Neural crest cell (in vitro differentiated cells): ENCODE measurements at regions not wholly inside any gene's neighbourhood (a gene's known extent, or its start where the extent isn't known, plus 50 kb on each side); places are given as distances from the start of the nearest gene placed in this dataset.

Experiments
- DNase-seq: peaks from one replicate; pipeline ENCODE4 v3.0.0; 2021; ENCODE audit warnings: low read depth, mixed read lengths, low spot score
- H3K27ac Mint-ChIP-seq: one replicate; pipeline ENCODE4 v1.8.0; 2021; ENCODE audit warnings: mild to moderate bottlenecking, mixed read lengths; ENCODE audit not compliant: unreplicated experiment
- H3K27me3 Mint-ChIP-seq: 2 replicates; pipeline ENCODE4 v1.8.0; 2021; ENCODE audit warnings: low read depth, mild to moderate bottlenecking, mixed read lengths
- H3K36me3 Mint-ChIP-seq: 2 replicates; pipeline ENCODE4 v1.8.0; 2021; ENCODE audit warnings: low read depth, mild to moderate bottlenecking, mixed read lengths
- H3K4me1 Mint-ChIP-seq: 2 replicates; pipeline ENCODE4 v1.8.0; 2021; ENCODE audit warnings: mixed read lengths
- H3K4me3 Mint-ChIP-seq: one replicate; pipeline ENCODE4 v1.8.0; 2021; ENCODE audit warnings: mild to moderate bottlenecking, mixed read lengths
- H3K9me3 Mint-ChIP-seq: 2 replicates; pipeline ENCODE4 v1.8.0; 2021; ENCODE audit warnings: mixed read lengths
- TF ChIP-seq, protein P1 (sequence below): fragments of 200-600 bp; sonication (generic); conservative IDR thresholded peaks from 2 replicates; pipeline ENCODE4 v1.5.0; 2021; ENCODE audit warnings: antibody characterized with exemption, mild to moderate bottlenecking

DNA sequence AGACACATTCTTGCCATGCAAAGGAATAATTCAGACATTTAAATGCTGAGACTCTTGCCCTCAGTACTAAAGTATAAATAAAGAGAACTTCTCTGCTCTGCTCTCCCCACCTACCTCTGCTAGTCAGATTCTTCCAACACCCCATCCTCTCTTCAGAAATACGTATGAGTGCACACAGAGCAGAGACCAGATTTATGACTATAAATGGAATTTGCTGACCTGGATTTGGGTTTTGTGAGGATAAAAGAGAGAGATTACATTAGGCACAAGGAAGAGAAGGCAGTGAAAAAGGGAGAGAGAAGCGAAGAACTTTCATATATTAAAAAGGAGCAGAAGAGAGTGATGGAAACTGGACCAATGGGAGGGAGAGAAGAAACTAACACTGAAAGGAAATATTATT is 87.6 kb upstream of the EXOC1L start:
- Mint-ChIP-seq H3K9me3 (peaks cover 5% of the 10 kb centered on the region), H3K27me3 (peaks cover 10% of the 10 kb centered on the region), H3K36me3 (no peaks in the 10 kb centered on the region), H3K4me1 (no peaks in the 10 kb centered on the region), H3K27ac (no peak overlapping the region), H3K4me3 (no peak overlapping the region)
- no peak for DNase-seq
- TF ChIP-seq, protein P1, sequence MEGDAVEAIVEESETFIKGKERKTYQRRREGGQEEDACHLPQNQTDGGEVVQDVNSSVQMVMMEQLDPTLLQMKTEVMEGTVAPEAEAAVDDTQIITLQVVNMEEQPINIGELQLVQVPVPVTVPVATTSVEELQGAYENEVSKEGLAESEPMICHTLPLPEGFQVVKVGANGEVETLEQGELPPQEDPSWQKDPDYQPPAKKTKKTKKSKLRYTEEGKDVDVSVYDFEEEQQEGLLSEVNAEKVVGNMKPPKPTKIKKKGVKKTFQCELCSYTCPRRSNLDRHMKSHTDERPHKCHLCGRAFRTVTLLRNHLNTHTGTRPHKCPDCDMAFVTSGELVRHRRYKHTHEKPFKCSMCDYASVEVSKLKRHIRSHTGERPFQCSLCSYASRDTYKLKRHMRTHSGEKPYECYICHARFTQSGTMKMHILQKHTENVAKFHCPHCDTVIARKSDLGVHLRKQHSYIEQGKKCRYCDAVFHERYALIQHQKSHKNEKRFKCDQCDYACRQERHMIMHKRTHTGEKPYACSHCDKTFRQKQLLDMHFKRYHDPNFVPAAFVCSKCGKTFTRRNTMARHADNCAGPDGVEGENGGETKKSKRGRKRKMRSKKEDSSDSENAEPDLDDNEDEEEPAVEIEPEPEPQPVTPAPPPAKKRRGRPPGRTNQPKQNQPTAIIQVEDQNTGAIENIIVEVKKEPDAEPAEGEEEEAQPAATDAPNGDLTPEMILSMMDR: no peak

DNA sequence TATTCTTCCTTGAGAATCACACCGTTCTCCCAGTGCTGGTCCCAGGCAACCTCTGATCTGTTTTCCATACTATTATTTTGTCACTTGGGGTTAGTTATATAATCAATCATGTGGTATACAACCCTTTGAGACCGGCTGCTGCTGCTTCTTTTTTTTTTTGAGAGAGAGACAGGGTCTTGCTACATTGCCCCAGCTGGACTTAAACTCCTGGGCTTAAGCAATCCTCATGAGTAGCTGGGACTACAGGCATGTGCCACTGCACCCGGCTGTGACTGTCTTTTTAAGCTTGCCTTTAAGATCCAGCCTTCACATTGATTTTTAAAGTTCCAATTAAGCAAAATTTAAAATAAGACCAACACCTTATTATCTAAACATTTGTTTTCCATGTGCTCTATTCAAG is 86.7 kb upstream of the EXOC1L start:
- Mint-ChIP-seq H3K4me1 (no peaks in the 10 kb centered on the region), H3K36me3 (no peaks in the 10 kb centered on the region), H3K27ac (no peak overlapping the region), H3K27me3 (peaks cover 10% of the 10 kb centered on the region), H3K9me3 (peaks cover 2% of the 10 kb centered on the region), H3K4me3 (no peak overlapping the region)
- TF ChIP-seq, protein P1: no peak
- DNase-seq: no peak

DNA sequence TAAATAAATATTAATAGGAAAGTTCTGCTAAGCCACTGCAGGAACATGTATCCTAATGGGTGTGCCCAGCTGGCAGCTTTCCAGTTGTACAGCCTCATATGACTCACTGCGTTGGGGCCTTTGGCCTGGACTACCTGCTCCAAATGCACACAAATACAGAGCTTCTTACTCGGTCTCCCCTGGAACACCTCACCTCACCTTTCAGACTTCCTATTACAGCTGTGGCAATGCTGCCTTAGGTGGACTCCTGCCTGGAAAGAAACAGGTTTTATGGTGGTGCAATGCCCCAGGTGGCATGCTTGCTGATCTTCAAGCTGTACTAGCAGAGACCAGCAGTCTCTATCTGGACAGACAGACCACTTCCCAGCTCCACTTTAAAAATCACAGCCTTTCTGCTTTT is 85.7 kb upstream of the EXOC1L start:
- Mint-ChIP-seq H3K9me3 (no peaks in the 10 kb centered on the region), H3K27me3 (peaks cover 12% of the 10 kb centered on the region), H3K27ac (no peak overlapping the region), H3K36me3 (no peaks in the 10 kb centered on the region), H3K4me1 (no peaks in the 10 kb centered on the region), H3K4me3 (no peak overlapping the region)
- TF ChIP-seq, protein P1: no peak
- DNase-seq: no peak

- Mint-ChIP-seq H3K4me3 (no peak overlapping the region), H3K27me3 (peaks cover 19% of the 10 kb centered on the region), H3K36me3 (no peaks in the 10 kb centered on the region), H3K27ac (no peak overlapping the region), H3K4me1 (no peaks in the 10 kb centered on the region), H3K9me3 (no peaks in the 10 kb centered on the region)
- TF ChIP-seq, protein P1: peak; percentile 67
- no peak for DNase-seq
Observed at GRCh38 chr4:55736605-55737183, 82.9 kb upstream of the EXOC1L start.

DNA sequence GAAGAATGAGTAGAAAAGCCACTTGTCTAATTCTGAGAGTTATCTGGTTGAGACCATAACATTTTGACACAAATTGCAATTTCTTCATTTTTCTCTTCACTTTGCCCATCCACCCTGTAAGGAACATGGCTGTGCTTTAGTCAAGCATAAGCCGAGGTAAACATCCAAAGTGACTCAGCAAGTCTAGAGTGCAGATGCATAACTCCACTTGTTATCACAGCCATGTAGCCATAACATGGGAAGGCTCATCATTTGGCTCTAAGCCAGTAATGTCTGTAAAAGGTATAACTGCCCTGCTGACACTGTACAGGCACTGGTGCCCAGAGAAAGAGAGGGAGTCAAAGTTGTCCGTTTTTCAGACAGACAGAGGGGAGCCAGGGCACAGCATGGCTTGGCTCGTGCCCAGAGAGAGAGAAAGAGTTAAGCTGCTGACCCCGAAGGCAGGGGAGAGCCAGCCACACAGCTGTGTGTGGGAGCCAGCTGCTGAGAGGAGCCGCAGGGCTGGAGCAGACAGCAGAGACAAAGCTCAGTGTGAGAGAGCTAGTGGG is 76.9 kb upstream of the EXOC1L start:
- no peak for DNase-seq
- Mint-ChIP-seq H3K4me3 (no peak overlapping the region), H3K27me3 (peaks cover 13% of the 10 kb centered on the region), H3K9me3 (peaks cover 3% of the 10 kb centered on the region), H3K36me3 (no peaks in the 10 kb centered on the region), H3K27ac (no peak overlapping the region), H3K4me1 (no peaks in the 10 kb centered on the region)
- TF ChIP-seq, protein P1: no peak
